CD4-positive, alpha-beta T cell (primary cell): ENCODE measurements at regions not wholly inside any gene's neighbourhood (a gene's known extent, or its start where the extent isn't known, plus 50 kb on each side); places are given as distances from the start of the nearest gene placed in this dataset.

ENCODE experiments used
- ATAC-seq: fragments of 200-7000 bp; cut with Tn5 transposase; one replicate; pipeline ENCODE4 v1.10.0; 2022; ENCODE audit warnings: mild to moderate bottlenecking; ENCODE audit not compliant: poor library complexity
- CTCF ChIA-PET: fragments of 350-600 bp; sonication (Branson Sonifier 250); formaldehyde crosslinking; loops from one replicate; lab custom pipeline; 2021; ENCODE audit warnings: antibody characterized with exemption, inconsistent platforms; lab: Charles Lee
- POLR2A ChIA-PET: fragments of 350-600 bp; sonication (Branson Sonifier 250); formaldehyde crosslinking; loops from one replicate; lab custom pipeline; 2021; ENCODE audit warnings: antibody characterized with exemption, inconsistent platforms; lab: Charles Lee
- DNase-seq, 14 experiments: peaks; one replicate each; pipeline ENCODE4 v3.0.0-alpha.2; 2013 to 2020; ENCODE audit warnings: mixed read lengths in 2 of 14
- H3K27ac ChIP-seq, 2 donors: one replicate each; pipeline versions ENCODE4 v1.5.1 to v1.7.0; 2013; ENCODE audit warnings: low read length in 2 of 2, low read depth in 1 of 2, mild to moderate bottlenecking in 1 of 2
- H3K27me3 ChIP-seq, 2 experiments: 1 replicate in 1 of 2; 2 replicates in 1 of 2; pipeline versions ENCODE4 v1.6.1 to v1.7.0; 2013; ENCODE audit warnings: low read length in 2 of 2, control low read depth in 1 of 2, mild to moderate bottlenecking in 1 of 2, moderate library complexity in 1 of 2; ENCODE audit not compliant: insufficient read depth in 2 of 2, control insufficient read depth in 1 of 2
- H3K36me3 ChIP-seq: one replicate; pipeline ENCODE4 v1.6.1; 2013; ENCODE audit warnings: low read length, control low read depth; ENCODE audit not compliant: insufficient read depth
- H3K4me1 ChIP-seq: one replicate; pipeline ENCODE4 v1.6.1; 2013; ENCODE audit warnings: low read length, control low read depth; ENCODE audit not compliant: insufficient read depth
- H3K4me3 ChIP-seq: one replicate; pipeline ENCODE4 v1.5.1; 2013; ENCODE audit warnings: mild to moderate bottlenecking, low read length, moderate library complexity
- H3K9me3 ChIP-seq, 2 experiments: 1 replicate in 1 of 2; 2 replicates in 1 of 2; pipeline versions ENCODE4 v1.6.1 to v1.7.0; 2013; ENCODE audit warnings: low read length in 2 of 2, mild to moderate bottlenecking in 2 of 2, control low read depth in 1 of 2, moderate library complexity in 1 of 2; ENCODE audit not compliant: control insufficient read depth in 1 of 2, insufficient read depth in 1 of 2
- H3K27ac Mint-ChIP-seq: one replicate; pipeline ENCODE4 v1.8.0; 2020; ENCODE audit warnings: mixed read lengths
- H3K27me3 Mint-ChIP-seq: one replicate; pipeline ENCODE4 v1.8.0; 2021; ENCODE audit warnings: mixed read lengths
- H3K36me3 Mint-ChIP-seq: one replicate; pipeline ENCODE4 v1.8.0; 2021; ENCODE audit warnings: low read depth, mixed read lengths
- H3K4me1 Mint-ChIP-seq: one replicate; pipeline ENCODE4 v1.8.0; 2021; ENCODE audit warnings: low read depth, mixed read lengths
- H3K4me3 Mint-ChIP-seq: one replicate; pipeline ENCODE4 v1.8.0; 2020; ENCODE audit warnings: mild to moderate bottlenecking, mixed read lengths
- H3K9me3 Mint-ChIP-seq: one replicate; pipeline ENCODE4 v1.8.0; 2020; ENCODE audit warnings: mixed read lengths
- intact Hi-C, 2 experiments: fragments of 100-400 bp; cut with DNase I in 1 of 2; cut with micrococcal nuclease in 1 of 2; formaldehyde crosslinking; loops; one replicate each; pipeline versions ENCODE4 v1.15.1 to v1.9.0; 2023 to 2025; cut with DNase I, micrococcal nuclease
- TF ChIP-seq, protein P1 (sequence below): fragments of 200-600 bp; IDR thresholded peaks from one replicate; pipeline ENCODE4 v1.8.0; 2022; ENCODE audit warnings: antibody characterized with exemption, mild to moderate bottlenecking

DNA sequence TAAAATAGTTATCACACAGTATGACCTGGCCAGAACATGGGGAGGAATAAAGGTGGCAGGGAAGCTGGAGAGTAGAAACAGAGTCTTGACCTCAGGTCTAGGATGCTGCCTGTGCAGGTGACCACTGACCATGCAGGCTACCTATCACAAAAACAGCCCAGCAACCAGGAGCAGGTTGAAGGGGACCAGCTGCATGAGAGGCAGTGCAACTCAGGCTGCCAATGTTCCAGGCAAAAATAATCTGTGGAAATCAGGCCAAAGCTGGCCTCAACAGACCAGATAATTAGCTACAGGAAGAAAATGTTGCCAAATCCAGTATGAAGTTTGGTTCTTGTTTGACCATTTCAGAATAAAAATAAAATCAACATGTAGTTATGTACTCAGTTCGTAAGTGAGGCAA is 72.6 kb downstream of the PDE6H start:
- ATAC-seq = no peak
- Histone ChIP-seq H3K4me1 (no peaks in the 10 kb centered on the region), H3K27ac (no peak overlapping the region), H3K4me3 (no peak overlapping the region), H3K9me3 (no peaks in the 10 kb centered on the region), H3K36me3 (no peaks in the 10 kb centered on the region), H3K27me3 (no peaks in the 10 kb centered on the region)
- no peak for DNase-seq
- peaks cover 11% of the 10 kb centered on the region for H3K4me1 Mint-ChIP-seq
- H3K27me3 Mint-ChIP-seq = no peaks in the 10 kb centered on the region
- H3K9me3 Mint-ChIP-seq = peaks cover 2% of the 10 kb centered on the region
- TF ChIP-seq, protein P1, sequence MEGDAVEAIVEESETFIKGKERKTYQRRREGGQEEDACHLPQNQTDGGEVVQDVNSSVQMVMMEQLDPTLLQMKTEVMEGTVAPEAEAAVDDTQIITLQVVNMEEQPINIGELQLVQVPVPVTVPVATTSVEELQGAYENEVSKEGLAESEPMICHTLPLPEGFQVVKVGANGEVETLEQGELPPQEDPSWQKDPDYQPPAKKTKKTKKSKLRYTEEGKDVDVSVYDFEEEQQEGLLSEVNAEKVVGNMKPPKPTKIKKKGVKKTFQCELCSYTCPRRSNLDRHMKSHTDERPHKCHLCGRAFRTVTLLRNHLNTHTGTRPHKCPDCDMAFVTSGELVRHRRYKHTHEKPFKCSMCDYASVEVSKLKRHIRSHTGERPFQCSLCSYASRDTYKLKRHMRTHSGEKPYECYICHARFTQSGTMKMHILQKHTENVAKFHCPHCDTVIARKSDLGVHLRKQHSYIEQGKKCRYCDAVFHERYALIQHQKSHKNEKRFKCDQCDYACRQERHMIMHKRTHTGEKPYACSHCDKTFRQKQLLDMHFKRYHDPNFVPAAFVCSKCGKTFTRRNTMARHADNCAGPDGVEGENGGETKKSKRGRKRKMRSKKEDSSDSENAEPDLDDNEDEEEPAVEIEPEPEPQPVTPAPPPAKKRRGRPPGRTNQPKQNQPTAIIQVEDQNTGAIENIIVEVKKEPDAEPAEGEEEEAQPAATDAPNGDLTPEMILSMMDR = no peak
- ChIA-PET CTCF (no interaction called here), POLR2A (no interaction called here)
- H3K4me3 Mint-ChIP-seq = no peak overlapping the region
- H3K36me3 Mint-ChIP-seq = no peaks in the 10 kb centered on the region
- intact Hi-C loops = no loop called here
- H3K27ac Mint-ChIP-seq = no peak overlapping the region

DNA sequence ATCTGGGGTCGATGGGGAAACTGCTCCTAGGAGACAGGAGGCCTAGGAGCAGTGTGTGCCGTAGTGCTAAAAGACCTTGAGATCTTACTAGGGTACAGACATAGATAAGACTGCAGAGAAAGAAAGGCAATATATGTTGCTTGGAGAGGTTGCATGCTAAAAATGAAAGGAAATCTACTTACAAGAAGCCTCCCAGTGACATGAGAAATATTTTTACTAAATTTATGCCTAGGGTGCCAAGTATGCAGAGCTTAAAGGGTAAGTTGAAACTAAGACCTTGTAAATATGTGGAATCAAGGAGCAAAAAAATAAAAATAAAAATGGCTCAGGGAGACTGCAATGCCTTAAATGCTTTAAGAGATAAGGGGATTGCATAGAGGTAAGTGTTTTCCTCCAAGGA is 74.8 kb downstream of the PDE6H start:
- Histone ChIP-seq H3K27me3 (no peaks in the 10 kb centered on the region), H3K27ac (no peak overlapping the region), H3K36me3 (no peaks in the 10 kb centered on the region), H3K9me3 (no peaks in the 10 kb centered on the region), H3K4me3 (no peak overlapping the region), H3K4me1 (no peaks in the 10 kb centered on the region)
- Mint-ChIP-seq H3K9me3 (peaks cover 2% of the 10 kb centered on the region), H3K27ac (no peak overlapping the region), H3K27me3 (no peaks in the 10 kb centered on the region), H3K4me1 (peaks cover 30% of the 10 kb centered on the region), H3K4me3 (no peak overlapping the region), H3K36me3 (no peaks in the 10 kb centered on the region)
- POLR2A ChIA-PET = no interaction called here
- intact Hi-C loops = no loop called here
- TF ChIP-seq, protein P1 = no peak
- CTCF ChIA-PET = no interaction called here
- no peak for ATAC-seq
- no peak for DNase-seq

DNA sequence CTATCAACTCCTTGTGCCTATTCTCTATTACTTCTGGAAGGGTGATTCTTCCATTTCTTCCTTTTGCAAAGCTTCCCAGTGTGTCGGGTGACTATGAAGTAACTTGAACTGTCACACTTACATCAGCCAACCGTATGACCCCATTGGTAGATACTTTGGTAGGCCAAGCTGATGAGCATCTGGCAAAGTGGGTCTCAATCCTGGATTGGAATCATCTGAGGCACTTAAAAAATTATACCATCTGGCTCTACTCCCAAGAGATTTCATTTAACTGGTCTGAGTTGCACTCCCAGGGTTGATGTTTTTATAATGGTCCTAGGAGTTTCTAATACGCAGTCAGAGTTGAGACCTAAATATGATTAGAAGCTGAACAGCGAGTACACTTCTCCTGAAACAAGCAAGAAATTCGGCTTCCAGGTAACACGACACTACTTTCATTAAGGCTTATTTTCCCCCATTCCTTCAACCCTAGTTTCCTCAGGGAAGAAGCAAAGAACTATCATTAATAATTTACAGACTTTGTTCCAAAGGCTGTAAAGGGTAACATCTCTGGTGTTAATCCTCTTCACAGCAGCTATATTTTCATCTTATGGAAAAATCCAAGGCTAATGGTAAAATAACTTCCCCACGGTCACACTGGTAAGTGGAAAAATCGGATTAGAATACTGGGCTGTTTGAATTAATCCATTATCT is 76.8 kb downstream of the PDE6H start:
- DNase-seq (no peak), ATAC-seq (no peak)
- H3K4me3 Mint-ChIP-seq = no peak overlapping the region
- H3K27ac ChIP-seq = no peak overlapping the region
- peaks cover 2% of the 10 kb centered on the region for H3K9me3 Mint-ChIP-seq
- POLR2A ChIA-PET = interaction anchor here (1.7 to 2.2 kb wide), 2 partner anchors 54 to 279 kb away, joined by 4 to 14 read pairs; a partner anchor contains a TSS
- H3K36me3 Mint-ChIP-seq = no peaks in the 10 kb centered on the region
- H3K9me3 ChIP-seq = no peaks in the 10 kb centered on the region
- H3K4me1 Mint-ChIP-seq = peaks cover 31% of the 10 kb centered on the region
- no peaks in the 10 kb centered on the region for H3K27me3 Mint-ChIP-seq
- H3K27ac Mint-ChIP-seq = no peak overlapping the region
- no peak overlapping the region for H3K4me3 ChIP-seq
- TF ChIP-seq, protein P1 = no peak
- H3K4me1 ChIP-seq = no peaks in the 10 kb centered on the region
- H3K27me3 ChIP-seq = no peaks in the 10 kb centered on the region
- intact Hi-C loops = no loop called here
- CTCF ChIA-PET = no interaction called here
- no peaks in the 10 kb centered on the region for H3K36me3 ChIP-seq
